Left renal cortex interstitium (tissue), 4 donors: ENCODE measurements at regions not wholly inside any gene's neighbourhood (a gene's known extent, or its start where the extent isn't known, plus 50 kb on each side); places are given as distances from the start of the nearest gene placed in this dataset.
A peak's percentile ranks its signal among the peaks of the same experiment; 100 is the strongest.

ENCODE experiments used
- DNase-seq, 4 donors: peaks; one replicate each; pipeline ENCODE4 v3.0.0-alpha.2; 2013; ENCODE audit warnings: low read depth in 4 of 4, low spot score in 2 of 4, missing footprints in 1 of 4

- DNase-seq: no peak
Observed at GRCh38 chr2:126425943-126426342, 230.0 kb upstream of the GYPC start.

GRCh38 chr2:126429103-126429502 is 226.9 kb upstream of the GYPC start:
- peak in 2 of 4 donors; percentile 8 to 9 for DNase-seq

DNA sequence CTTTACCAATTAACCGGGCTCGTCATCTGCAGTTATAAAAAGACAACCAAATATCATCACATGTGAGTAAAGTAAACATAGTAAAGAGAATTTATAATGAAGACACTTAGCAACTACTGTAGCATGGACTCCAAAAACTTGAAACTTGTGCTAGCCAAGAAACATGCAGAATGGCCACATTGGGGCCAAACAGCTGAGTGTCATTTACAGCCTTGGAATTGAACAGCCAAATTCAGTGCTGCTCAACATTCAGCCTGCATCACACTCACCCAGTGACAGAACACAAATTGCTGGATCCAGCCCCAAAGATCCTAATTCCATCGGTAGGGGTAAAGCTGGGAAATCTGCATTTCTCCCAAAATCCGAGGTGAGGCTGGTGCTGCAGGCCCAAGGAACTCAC is 224.8 kb upstream of the GYPC start:
- no peak for DNase-seq

- no peak for DNase-seq
Observed at GRCh38 chr2:126436411-126436810, 219.5 kb upstream of the GYPC start.

DNA sequence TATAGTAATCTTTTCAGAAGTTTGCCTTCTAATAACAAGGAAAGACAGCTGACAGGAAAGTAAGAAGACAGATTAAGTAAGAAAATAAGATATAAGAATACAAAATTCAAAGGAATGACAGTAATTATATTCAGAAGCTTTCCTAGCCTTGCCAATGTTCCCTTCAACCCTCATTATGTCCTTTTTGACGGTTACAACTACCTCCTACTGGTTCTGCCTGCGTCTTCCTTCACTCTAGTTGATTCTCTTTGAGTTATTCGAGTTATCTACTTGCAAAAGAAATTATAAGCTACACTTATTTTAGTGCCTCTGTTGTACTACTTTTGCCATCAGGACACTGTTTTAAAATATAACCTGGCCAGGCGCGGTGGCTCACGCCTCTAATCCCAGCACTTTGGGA is 218.9 kb upstream of the GYPC start:
- no peak for DNase-seq

GRCh38 chr2:126444512-126444911 is 211.4 kb upstream of the GYPC start:
- no peak for DNase-seq

GRCh38 chr2:126446106-126446695 is 209.8 kb upstream of the GYPC start:
- no peak for DNase-seq

DNA sequence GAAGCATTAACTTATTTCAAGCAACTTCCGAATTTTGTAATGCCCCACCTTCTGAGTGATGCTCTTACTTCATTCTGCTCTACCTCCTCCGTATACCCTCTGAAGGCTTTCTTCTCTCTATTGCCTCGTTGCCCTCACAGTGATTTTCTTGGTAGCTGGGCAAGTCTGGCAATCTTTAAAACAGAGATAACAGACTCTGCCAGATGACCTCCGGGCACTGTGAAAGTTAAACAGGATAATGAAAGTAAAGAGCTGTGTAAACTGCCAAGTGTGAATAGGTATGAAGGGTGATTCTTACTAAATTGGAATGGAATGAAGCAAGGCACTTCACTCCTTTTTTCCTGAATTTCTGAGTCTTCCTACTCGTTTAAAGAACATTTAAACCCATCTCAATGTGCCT is 207.3 kb upstream of the GYPC start:
- no peak for DNase-seq

GRCh38 chr2:126449677-126450076 is 206.3 kb upstream of the GYPC start:
- DNase-seq: no peak

- DNase-seq: no peak
Observed at GRCh38 chr2:126463892-126464674, 191.9 kb upstream of the GYPC start.

- DNase-seq: no peak
Observed at GRCh38 chr2:126467367-126468054, 188.4 kb upstream of the GYPC start.

DNA sequence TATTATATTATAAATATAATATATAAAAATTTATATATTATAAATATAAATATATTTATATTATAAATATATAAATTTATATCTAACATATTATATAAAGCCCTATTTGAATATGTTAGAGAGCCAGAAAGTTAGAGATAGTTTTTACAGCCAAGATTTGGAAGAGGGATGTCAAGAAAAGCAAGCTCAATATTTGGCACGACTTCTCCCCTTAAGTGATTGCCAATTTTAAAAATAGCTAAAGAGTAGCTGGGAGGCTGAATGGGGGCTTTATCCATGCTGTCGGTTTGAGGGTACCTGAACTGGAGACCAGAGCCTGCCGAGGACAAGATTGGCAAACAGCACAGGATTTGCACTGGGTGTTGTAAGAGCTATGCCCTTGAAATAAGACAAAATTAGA is 180.9 kb upstream of the GYPC start:
- no peak for DNase-seq

DNA sequence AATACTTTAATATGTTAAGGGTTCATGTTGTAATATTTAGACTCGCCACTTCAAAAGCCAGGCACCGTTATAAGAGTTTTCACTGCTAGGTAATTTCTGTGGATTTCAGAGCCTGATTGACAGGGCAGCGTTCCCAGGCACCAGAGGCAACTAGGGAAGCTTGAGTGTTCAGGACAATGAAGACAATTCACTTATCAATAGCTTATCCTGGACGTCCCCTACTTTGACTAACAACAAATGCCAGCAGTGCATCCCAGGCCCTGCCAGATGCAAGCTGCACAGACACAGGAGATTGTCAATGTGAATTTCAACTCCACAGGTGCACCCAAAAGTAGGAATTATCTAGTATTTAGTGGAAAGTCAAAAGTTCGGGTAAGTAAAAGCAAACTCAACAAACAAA is 179.3 kb upstream of the GYPC start:
- DNase-seq: no peak

- DNase-seq: no peak
Observed at GRCh38 chr2:126480033-126480432, 175.9 kb upstream of the GYPC start.

DNA sequence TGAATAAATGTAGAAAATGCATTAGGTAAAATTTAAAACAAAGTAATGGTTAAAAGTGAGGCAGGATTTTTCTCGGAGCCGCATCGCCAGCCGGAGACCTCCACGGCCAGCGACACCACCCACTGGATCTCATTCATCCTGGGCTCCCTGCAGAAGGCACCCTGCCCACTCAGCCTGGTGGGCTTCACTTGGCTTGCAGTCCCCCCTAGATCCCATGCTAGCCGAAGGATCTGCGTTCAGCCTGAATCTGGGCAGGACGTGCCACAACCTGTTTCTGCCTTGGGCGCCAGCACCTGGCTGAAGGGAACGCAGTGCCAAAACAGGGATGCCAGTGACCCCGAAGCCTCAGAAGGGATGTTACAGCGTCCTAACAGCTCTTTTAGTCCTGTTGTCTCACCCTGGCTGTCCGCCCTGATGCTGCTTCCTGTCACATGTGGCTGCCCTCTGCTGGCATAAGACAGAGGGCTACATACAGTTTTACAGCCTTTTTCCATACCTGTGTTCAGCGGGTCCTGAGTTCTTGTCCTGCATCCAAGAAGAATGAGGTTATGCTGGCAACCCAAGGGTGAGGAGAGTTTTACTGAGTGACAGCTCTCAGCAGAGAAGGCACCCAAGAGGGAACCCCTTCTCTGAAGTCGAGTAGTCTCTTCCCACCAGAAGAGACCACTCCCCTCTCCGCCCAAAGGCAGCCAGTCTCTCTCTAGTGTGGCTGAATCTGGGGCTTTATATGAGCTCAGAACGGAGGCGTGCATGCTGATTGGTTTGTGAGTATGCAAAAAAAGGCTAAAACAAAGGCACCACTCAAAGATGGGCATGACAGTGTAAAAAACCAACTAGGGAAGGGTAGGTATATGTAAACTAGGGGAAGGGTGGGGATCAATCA is 173.1 kb upstream of the GYPC start:
- no peak for DNase-seq

DNA sequence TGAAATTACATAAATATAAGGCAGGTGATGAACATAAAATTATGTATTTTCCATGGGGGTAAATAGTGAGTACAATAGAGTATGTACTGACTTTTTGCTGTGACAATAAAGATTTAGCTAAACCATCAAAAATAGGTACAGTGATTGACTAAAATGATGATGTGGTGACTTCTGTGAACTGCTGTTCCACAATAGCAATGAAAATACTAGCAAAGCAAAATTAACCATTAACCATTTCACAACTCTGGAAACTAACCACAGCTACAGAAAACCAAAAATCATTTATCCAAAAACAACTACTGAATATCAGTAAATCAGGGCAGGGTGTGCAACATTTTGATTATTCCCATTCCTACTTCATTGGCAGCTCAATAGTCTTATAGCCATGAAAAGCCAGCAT is 161.4 kb upstream of the GYPC start:
- DNase-seq: no peak

DNA sequence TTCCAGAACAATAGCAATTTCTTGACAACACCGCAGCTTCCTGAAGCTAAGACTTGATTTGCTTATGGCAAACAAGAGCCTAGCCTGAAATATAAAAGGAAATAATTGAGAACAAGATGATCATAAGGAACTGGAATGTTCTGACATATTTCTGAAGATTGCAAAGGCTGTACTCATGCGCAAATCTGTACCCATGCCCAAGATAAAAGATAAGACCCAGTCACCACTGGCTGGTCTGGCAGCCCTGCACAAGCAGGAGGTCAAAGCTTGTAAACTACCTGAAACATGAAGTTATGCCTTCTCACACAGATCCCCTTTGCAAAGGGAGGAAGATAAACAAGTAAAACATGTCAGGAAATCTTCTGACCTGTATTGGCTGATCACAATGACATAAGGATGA is 160.8 kb upstream of the GYPC start:
- DNase-seq: no peak

DNA sequence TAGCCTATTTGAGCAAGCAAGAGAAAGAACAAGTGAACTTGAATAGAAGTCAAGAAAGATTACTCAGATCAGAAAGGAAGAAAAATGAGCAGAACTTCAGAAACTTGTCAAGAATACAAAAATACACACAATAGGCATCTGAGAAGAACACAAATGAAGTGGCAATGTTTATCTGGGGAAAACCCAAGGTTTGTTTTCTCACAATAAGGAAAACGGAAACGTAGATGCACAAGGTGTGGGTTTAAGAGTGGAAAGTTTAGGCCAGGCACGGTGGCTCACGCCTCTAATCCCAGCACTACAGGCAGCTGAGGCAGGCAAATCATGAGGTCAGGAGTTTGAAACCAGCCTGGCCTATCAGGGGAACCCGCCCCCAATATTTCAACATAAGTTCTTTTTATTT is 159.5 kb upstream of the GYPC start:
- no peak for DNase-seq

DNA sequence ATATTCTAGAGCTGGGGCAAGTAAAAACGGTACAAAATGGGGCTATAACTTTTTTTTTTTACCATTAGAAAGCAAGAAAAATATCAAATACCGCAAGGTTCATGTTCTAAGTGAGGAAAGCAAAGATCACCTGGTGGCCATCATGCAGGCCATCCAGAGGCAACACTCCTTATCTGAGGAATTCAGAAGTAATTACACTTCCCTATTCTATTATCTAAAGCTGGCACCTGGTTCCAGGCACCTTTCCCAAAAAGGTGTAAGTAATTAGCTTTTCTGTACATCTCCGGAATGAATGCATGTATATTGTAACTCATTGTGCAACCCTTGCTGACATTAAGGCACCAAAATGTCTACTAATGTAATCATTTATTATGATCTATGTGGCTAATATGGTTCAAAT is 152.5 kb upstream of the GYPC start:
- no peak for DNase-seq

GRCh38 chr2:126504949-126505348 is 151.0 kb upstream of the GYPC start:
- DNase-seq: no peak

DNA sequence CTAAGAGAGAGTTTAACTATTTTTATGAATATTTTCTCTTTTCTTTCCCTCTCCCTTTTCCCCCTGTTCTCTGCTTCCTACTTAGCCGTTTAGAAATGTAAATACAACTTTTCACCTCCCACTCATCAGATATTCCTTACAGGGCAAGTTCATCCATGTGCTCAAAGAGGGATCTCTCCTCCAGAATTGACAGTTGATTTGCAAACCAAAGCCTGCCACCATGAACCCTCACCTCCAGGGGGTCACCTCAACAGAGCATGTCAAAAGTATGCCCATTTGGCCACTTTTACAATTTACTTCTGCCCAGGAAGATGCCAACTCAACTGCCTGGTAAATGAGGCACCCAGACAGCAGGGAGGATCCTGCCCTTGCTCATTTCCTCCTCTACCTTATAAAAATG is 149.2 kb upstream of the GYPC start:
- DNase-seq: no peak
